ENCODE measurements at regions not wholly inside any gene's neighbourhood (a gene's known extent, or its start where the extent isn't known, plus 50 kb on each side); places are given as distances from the start of the nearest gene placed in this dataset.

GRCh38 chr7:111662386-111662785, 100.1 kb upstream of the IMMP2L start:
- intact Hi-C loops (cut with DNase I; ENCODE audit: low total_unique reads) = no loop called here
- no peak for DNase-seq (ENCODE audit: low spot score in 2 of 2)
- Histone ChIP-seq H3K27ac (no peak overlapping the region), H3K4me3 (no peak overlapping the region), H3K4me1 (no peaks in the 10 kb centered on the region), H3K36me3 (no peaks in the 10 kb centered on the region), H3K27me3 (no peaks in the 10 kb centered on the region), H3K9me3 (no peaks in the 10 kb centered on the region)
- TF ChIP-seq POLR2A (IDR thresholded peaks at IDR 0.05) (no peak), POLR2AphosphoS5 (IDR thresholded peaks at IDR 0.05) (no peak), CTCF (IDR thresholded peaks at IDR 0.05) (no peak)

GRCh38 chr7:111660478-111660877, 98.2 kb upstream of the IMMP2L start:
- no peak overlapping the region for H3K27ac ChIP-seq
- no peaks in the 10 kb centered on the region for H3K9me3 ChIP-seq
- no peak for TF ChIP-seq POLR2A (IDR thresholded peaks at IDR 0.05)
- no peak for TF ChIP-seq POLR2AphosphoS5 (IDR thresholded peaks at IDR 0.05)
- no peak for TF ChIP-seq CTCF (IDR thresholded peaks at IDR 0.05)
- H3K27me3 ChIP-seq = no peaks in the 10 kb centered on the region
- intact Hi-C loops (cut with DNase I; ENCODE audit: low total_unique reads) = no loop called here
- no peak for DNase-seq (ENCODE audit: low spot score in 2 of 2)
- no peaks in the 10 kb centered on the region for H3K36me3 ChIP-seq
- H3K4me1 ChIP-seq = no peaks in the 10 kb centered on the region
- no peak overlapping the region for H3K4me3 ChIP-seq

GRCh38 chr7:111658546-111658945, 96.3 kb upstream of the IMMP2L start:
- Histone ChIP-seq H3K27ac (no peak overlapping the region), H3K4me3 (no peak overlapping the region), H3K36me3 (no peaks in the 10 kb centered on the region), H3K9me3 (no peaks in the 10 kb centered on the region), H3K4me1 (no peaks in the 10 kb centered on the region), H3K27me3 (no peaks in the 10 kb centered on the region)
- TF ChIP-seq POLR2A (IDR thresholded peaks at IDR 0.05) (no peak), POLR2AphosphoS5 (IDR thresholded peaks at IDR 0.05) (no peak), CTCF (IDR thresholded peaks at IDR 0.05) (no peak)
- intact Hi-C loops (cut with DNase I; ENCODE audit: low total_unique reads) = loop anchor here (5.0 kb wide), 1 partner anchor 186 kb away; no protein-coding TSS in a partner anchor
- no peak for DNase-seq (ENCODE audit: low spot score in 2 of 2)

- H3K36me3 ChIP-seq = no peaks in the 10 kb centered on the region
- TF ChIP-seq POLR2A (IDR thresholded peaks at IDR 0.05) (no peak), CTCF (IDR thresholded peaks at IDR 0.05) (no peak), POLR2AphosphoS5 (IDR thresholded peaks at IDR 0.05) (no peak)
- intact Hi-C loops (cut with DNase I; ENCODE audit: low total_unique reads) = loop anchor here (5.0 kb wide), 1 partner anchor 185 kb away; no protein-coding TSS in a partner anchor
- no peaks in the 10 kb centered on the region for H3K27me3 ChIP-seq
- no peak overlapping the region for H3K27ac ChIP-seq
- H3K4me3 ChIP-seq = no peak overlapping the region
- no peak for DNase-seq (ENCODE audit: low spot score in 2 of 2)
- no peaks in the 10 kb centered on the region for H3K4me1 ChIP-seq
- H3K9me3 ChIP-seq = no peaks in the 10 kb centered on the region
Measured at GRCh38 chr7:111657018-111657417, 94.7 kb upstream of the IMMP2L start.

GRCh38 chr7:111654343-111654742, 92.1 kb upstream of the IMMP2L start:
- Histone ChIP-seq H3K27me3 (no peaks in the 10 kb centered on the region), H3K4me1 (no peaks in the 10 kb centered on the region), H3K4me3 (no peak overlapping the region), H3K9me3 (no peaks in the 10 kb centered on the region), H3K27ac (no peak overlapping the region), H3K36me3 (no peaks in the 10 kb centered on the region)
- intact Hi-C loops (cut with DNase I; ENCODE audit: low total_unique reads) = no loop called here
- TF ChIP-seq POLR2AphosphoS5 (IDR thresholded peaks at IDR 0.05) = no peak
- no peak for TF ChIP-seq CTCF (IDR thresholded peaks at IDR 0.05)
- TF ChIP-seq POLR2A (IDR thresholded peaks at IDR 0.05) = no peak
- DNase-seq (ENCODE audit: low spot score in 2 of 2) = no peak
